ENCODE measurements at regions not wholly inside any gene's neighbourhood (a gene's known extent, or its start where the extent isn't known, plus 50 kb on each side); places are given as distances from the start of the nearest gene placed in this dataset.
"Not testable (repeated sequence)": the region's sequence is repeated elsewhere in the genome, so short reads cannot be mapped to it uniquely, and the experiment has no call there.

GRCh38 chr5:108504974-108505373 lies 123.1 kb upstream of the FBXL17 start:
- TF ChIP-seq CTCF (conservative IDR thresholded peaks at IDR 0.05 in 1 of 2, IDR thresholded peaks at IDR 0.05 in 1 of 2; ENCODE audit: low read depth in 1 of 2, low read length in 2 of 2) (no peak), EZH2 (IDR thresholded peaks at IDR 0.05; ENCODE audit: low read length, missing control alignments) (no peak)
- Histone ChIP-seq H3K36me3 (ENCODE audit: control insufficient read depth, insufficient read depth, low read length) (no peaks in the 10 kb centered on the region), H3K79me2 (ENCODE audit: control insufficient read depth, insufficient read depth, low read length) (no peaks in the 10 kb centered on the region), H3K9ac (ENCODE audit: insufficient read depth, low read length) (no peak overlapping the region), H3K4me3 (replicated peaks in 1 of 4; ENCODE audit: control extremely low read depth in 1 of 4, insufficient read depth in 1 of 4, low read depth in 3 of 4, low read length in 4 of 4) (no peak overlapping the region), H3K4me2 (ENCODE audit: extremely low read depth, insufficient read depth, low read length) (no peak overlapping the region), H4K20me1 (ENCODE audit: control insufficient read depth, extremely low read depth, insufficient read depth, low read length) (no peaks in the 10 kb centered on the region), H3K27me3 (ENCODE audit: control insufficient read depth, insufficient read depth, low read length) (no peaks in the 10 kb centered on the region), H2AFZ (ENCODE audit: low read length) (no peak overlapping the region), H3K27ac (ENCODE audit: insufficient read depth, low read length) (no peak overlapping the region), H3K4me1 (ENCODE audit: control insufficient read depth, extremely low read depth, insufficient read depth, low read length) (no peaks in the 10 kb centered on the region), H3K9me3 (ENCODE audit: control insufficient read depth, insufficient read depth, low read depth, low read length) (no peaks in the 10 kb centered on the region)
- no peak for DNase-seq (ENCODE audit: low read depth in 2 of 2)

DNA sequence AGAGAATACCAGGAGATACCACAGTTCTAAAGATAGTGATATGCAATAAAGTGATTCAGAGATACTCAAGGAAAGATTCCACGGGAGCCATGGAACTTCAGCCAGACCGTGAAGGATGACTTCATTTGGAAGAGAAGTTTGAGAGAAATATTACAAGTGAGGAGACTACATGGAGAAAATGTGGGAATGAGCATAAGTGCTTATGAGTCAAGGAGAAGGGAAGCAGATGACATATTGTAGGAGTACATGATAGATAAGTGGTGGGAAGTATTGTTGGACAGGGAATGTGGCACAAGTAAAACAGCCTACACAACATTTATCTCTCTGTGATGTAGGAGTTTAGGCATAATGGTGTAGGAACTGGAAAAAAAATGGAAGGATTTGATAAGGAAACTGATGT lies 122.1 kb upstream of the FBXL17 start:
- Histone ChIP-seq H3K4me2 (ENCODE audit: extremely low read depth, insufficient read depth, low read length) (no peak overlapping the region), H3K27ac (ENCODE audit: insufficient read depth, low read length) (no peak overlapping the region), H3K4me1 (ENCODE audit: control insufficient read depth, extremely low read depth, insufficient read depth, low read length) (no peaks in the 10 kb centered on the region), H3K36me3 (ENCODE audit: control insufficient read depth, insufficient read depth, low read length) (no peaks in the 10 kb centered on the region), H3K79me2 (ENCODE audit: control insufficient read depth, insufficient read depth, low read length) (no peaks in the 10 kb centered on the region), H3K4me3 (replicated peaks in 1 of 4; ENCODE audit: control extremely low read depth in 1 of 4, insufficient read depth in 1 of 4, low read depth in 3 of 4, low read length in 4 of 4) (no peak overlapping the region), H3K9ac (ENCODE audit: insufficient read depth, low read length) (no peak overlapping the region), H4K20me1 (ENCODE audit: control insufficient read depth, extremely low read depth, insufficient read depth, low read length) (no peaks in the 10 kb centered on the region), H3K9me3 (ENCODE audit: control insufficient read depth, insufficient read depth, low read depth, low read length) (no peaks in the 10 kb centered on the region), H2AFZ (ENCODE audit: low read length) (no peak overlapping the region), H3K27me3 (ENCODE audit: control insufficient read depth, insufficient read depth, low read length) (no peaks in the 10 kb centered on the region)
- no peak for TF ChIP-seq CTCF (conservative IDR thresholded peaks at IDR 0.05 in 1 of 2, IDR thresholded peaks at IDR 0.05 in 1 of 2; ENCODE audit: low read depth in 1 of 2, low read length in 2 of 2)
- TF ChIP-seq EZH2 (IDR thresholded peaks at IDR 0.05; ENCODE audit: low read length, missing control alignments): no peak
- peak in 1 of 2 donors; percentile 6 for DNase-seq (ENCODE audit: low read depth in 2 of 2)

- DNase-seq (ENCODE audit: low read depth in 2 of 2); H3K36me3 ChIP-seq (ENCODE audit: control insufficient read depth, insufficient read depth, low read length); H3K79me2 ChIP-seq (ENCODE audit: control insufficient read depth, insufficient read depth, low read length); H2AFZ ChIP-seq (ENCODE audit: low read length); H3K4me1 ChIP-seq (ENCODE audit: control insufficient read depth, extremely low read depth, insufficient read depth, low read length); H3K27me3 ChIP-seq (ENCODE audit: control insufficient read depth, insufficient read depth, low read length); H3K9me3 ChIP-seq (ENCODE audit: control insufficient read depth, insufficient read depth, low read depth, low read length); H3K27ac ChIP-seq (ENCODE audit: insufficient read depth, low read length); H4K20me1 ChIP-seq (ENCODE audit: control insufficient read depth, extremely low read depth, insufficient read depth, low read length); H3K9ac ChIP-seq (ENCODE audit: insufficient read depth, low read length); H3K4me2 ChIP-seq (ENCODE audit: extremely low read depth, insufficient read depth, low read length); H3K4me3 ChIP-seq (replicated peaks in 1 of 4; ENCODE audit: control extremely low read depth in 1 of 4, insufficient read depth in 1 of 4, low read depth in 3 of 4, low read length in 4 of 4): not testable (repeated sequence)
Observed at GRCh38 chr5:108495615-108496014, 113.7 kb upstream of the FBXL17 start.

- Histone ChIP-seq H3K36me3 (ENCODE audit: control insufficient read depth, insufficient read depth, low read length) (no peaks in the 10 kb centered on the region), H3K4me2 (ENCODE audit: extremely low read depth, insufficient read depth, low read length) (no peak overlapping the region), H3K27ac (ENCODE audit: insufficient read depth, low read length) (no peak overlapping the region), H3K79me2 (ENCODE audit: control insufficient read depth, insufficient read depth, low read length) (no peaks in the 10 kb centered on the region), H3K27me3 (ENCODE audit: control insufficient read depth, insufficient read depth, low read length) (no peaks in the 10 kb centered on the region), H3K9me3 (ENCODE audit: control insufficient read depth, insufficient read depth, low read depth, low read length) (no peaks in the 10 kb centered on the region), H3K4me3 (replicated peaks in 1 of 4; ENCODE audit: control extremely low read depth in 1 of 4, insufficient read depth in 1 of 4, low read depth in 3 of 4, low read length in 4 of 4) (no peak overlapping the region), H2AFZ (ENCODE audit: low read length) (no peak overlapping the region), H3K4me1 (ENCODE audit: control insufficient read depth, extremely low read depth, insufficient read depth, low read length) (no peaks in the 10 kb centered on the region), H4K20me1 (ENCODE audit: control insufficient read depth, extremely low read depth, insufficient read depth, low read length) (no peaks in the 10 kb centered on the region), H3K9ac (ENCODE audit: insufficient read depth, low read length) (no peak overlapping the region)
- TF ChIP-seq EZH2 (IDR thresholded peaks at IDR 0.05; ENCODE audit: low read length, missing control alignments): no peak
- TF ChIP-seq CTCF (conservative IDR thresholded peaks at IDR 0.05 in 1 of 2, IDR thresholded peaks at IDR 0.05 in 1 of 2; ENCODE audit: low read depth in 1 of 2, low read length in 2 of 2): no peak
- DNase-seq (ENCODE audit: low read depth in 2 of 2): no peak
Observed at GRCh38 chr5:108487951-108488350, 106.1 kb upstream of the FBXL17 start.

Data from fibroblast of lung (primary cell).